Neural progenitor cell (in vitro differentiated cells): ENCODE measurements at regions not wholly inside any gene's neighbourhood (a gene's known extent, or its start where the extent isn't known, plus 50 kb on each side); places are given as distances from the start of the nearest gene placed in this dataset.

Experiments
- EZH2 ChIP-seq: fragments of 200-600 bp; sonication (generic); IDR thresholded peaks from 2 replicates; pipeline ENCODE4 v1.6.1; 2017; ENCODE audit warnings: antibody characterized with exemption, mild to moderate bottlenecking, moderate library complexity
- EZH2phosphoT487 ChIP-seq: fragments of 200-600 bp; sonication (generic); IDR thresholded peaks from 2 replicates; pipeline ENCODE4 v1.6.1; 2017; ENCODE audit warnings: antibody characterized with exemption
- TF ChIP-seq, protein P1 (sequence below): fragments of 200-600 bp; sonication (generic); IDR thresholded peaks from 2 replicates; pipeline ENCODE4 v1.5.1; 2017; ENCODE audit warnings: antibody characterized with exemption, mild to moderate bottlenecking

GRCh38 chr3:152522036-152522435, 253.3 kb downstream of the MBNL1 start:
- TF ChIP-seq, protein P1, sequence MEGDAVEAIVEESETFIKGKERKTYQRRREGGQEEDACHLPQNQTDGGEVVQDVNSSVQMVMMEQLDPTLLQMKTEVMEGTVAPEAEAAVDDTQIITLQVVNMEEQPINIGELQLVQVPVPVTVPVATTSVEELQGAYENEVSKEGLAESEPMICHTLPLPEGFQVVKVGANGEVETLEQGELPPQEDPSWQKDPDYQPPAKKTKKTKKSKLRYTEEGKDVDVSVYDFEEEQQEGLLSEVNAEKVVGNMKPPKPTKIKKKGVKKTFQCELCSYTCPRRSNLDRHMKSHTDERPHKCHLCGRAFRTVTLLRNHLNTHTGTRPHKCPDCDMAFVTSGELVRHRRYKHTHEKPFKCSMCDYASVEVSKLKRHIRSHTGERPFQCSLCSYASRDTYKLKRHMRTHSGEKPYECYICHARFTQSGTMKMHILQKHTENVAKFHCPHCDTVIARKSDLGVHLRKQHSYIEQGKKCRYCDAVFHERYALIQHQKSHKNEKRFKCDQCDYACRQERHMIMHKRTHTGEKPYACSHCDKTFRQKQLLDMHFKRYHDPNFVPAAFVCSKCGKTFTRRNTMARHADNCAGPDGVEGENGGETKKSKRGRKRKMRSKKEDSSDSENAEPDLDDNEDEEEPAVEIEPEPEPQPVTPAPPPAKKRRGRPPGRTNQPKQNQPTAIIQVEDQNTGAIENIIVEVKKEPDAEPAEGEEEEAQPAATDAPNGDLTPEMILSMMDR = no peak
- TF ChIP-seq EZH2 = no peak
- no peak for TF ChIP-seq EZH2phosphoT487
